Ishikawa (cell line): ENCODE measurements at regions not wholly inside any gene's neighbourhood (a gene's known extent, or its start where the extent isn't known, plus 50 kb on each side); places are given as distances from the start of the nearest gene placed in this dataset.

Experiments used
- EGR1 ChIP-seq: IDR thresholded peaks from 2 replicates; pipeline ENCODE4 v1.6.1; 2012
- FOXM1 ChIP-seq: IDR thresholded peaks from 2 replicates; pipeline ENCODE4 v1.6.1; 2012; ENCODE audit warnings: low read depth, borderline replicate concordance
- TAF1 ChIP-seq: IDR thresholded peaks from 2 replicates; pipeline ENCODE4 v1.6.1; 2012; ENCODE audit warnings: low read depth, mild to moderate bottlenecking
- YY1 ChIP-seq: IDR thresholded peaks from 2 replicates; pipeline ENCODE4 v1.6.1; 2012; ENCODE audit warnings: low read depth
- ZBTB7A ChIP-seq: IDR thresholded peaks from 2 replicates; pipeline ENCODE4 v1.6.1; 2012; ENCODE audit warnings: low read depth
- TF ChIP-seq, protein P1 (sequence below): IDR thresholded peaks from 2 replicates; pipeline ENCODE4 v1.6.1; 2012

DNA sequence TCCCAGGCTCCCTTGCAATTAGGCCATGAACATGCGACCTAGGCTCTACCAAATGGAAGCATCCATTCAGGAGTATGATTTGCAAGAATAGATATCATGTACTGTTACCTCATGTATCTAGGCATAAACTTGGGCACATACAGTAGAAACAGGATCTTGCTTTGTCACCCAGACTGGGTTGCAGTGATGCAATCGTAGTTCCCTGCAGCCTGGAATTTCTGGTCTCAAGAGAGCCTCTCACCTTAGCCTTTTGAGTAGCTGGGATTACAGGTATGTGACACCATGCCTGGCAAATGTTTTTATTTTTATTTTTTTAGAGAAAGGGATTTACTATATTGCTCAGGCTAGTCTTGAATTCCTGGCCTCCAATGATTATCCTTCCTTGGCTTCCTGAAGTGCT is 994.2 kb downstream of the ADGRL3 start:
- TF ChIP-seq EGR1 (no peak), YY1 (no peak), ZBTB7A (no peak), TAF1 (no peak), FOXM1 (no peak)
- TF ChIP-seq, protein P1, sequence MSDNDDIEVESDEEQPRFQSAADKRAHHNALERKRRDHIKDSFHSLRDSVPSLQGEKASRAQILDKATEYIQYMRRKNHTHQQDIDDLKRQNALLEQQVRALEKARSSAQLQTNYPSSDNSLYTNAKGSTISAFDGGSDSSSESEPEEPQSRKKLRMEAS = no peak
